ENCODE measurements at regions not wholly inside any gene's neighbourhood (a gene's known extent, or its start where the extent isn't known, plus 50 kb on each side); places are given as distances from the start of the nearest gene placed in this dataset.

DNA sequence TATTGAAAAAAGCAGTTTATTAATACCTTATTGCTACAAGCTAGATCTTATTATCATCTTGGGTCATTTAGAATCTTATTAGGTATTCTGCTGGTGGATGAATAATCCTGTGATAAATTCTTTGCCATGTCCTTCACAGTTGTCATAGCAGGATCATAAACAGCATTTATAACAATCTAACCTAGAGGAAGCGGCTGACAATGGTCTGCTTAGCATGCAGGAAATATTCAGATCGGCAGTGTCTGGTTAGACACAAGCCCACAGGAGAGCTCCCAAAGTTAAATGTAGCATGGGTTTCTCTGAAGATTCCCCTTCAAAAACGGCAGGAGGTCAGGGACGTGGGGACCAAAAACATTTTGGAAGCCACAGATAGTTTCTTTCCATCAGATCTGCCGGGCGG, 179.3 kb downstream of the FOXB1 start:
- no peak for DNase-seq
- TF ChIP-seq POLR2A (IDR thresholded peaks at IDR 0.05; ENCODE audit: low read length): no peak
- no peak for TF ChIP-seq GATA1 (IDR thresholded peaks at IDR 0.05; ENCODE audit: low read depth, low read length)

DNA sequence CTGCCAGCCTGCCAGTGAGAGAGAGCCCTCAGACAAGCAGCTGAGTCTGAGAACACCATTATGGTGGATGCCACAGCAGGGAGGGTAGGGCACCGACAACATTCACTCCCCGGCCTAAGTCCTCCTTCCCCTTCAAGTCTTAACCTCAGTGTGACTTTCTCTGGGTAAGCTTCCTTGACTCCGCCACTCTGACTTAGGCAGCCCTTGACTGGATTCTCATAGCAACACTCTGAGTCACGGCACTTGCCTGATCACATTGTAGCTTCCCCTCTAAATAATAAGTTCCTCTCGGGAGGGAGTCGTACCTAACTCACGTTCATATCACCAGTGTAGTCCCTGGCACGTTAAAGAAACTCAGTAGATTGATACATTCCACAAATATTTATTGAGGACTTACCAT, 180.5 kb downstream of the FOXB1 start:
- DNase-seq: no peak
- TF ChIP-seq POLR2A (IDR thresholded peaks at IDR 0.05; ENCODE audit: low read length) (no peak), GATA1 (IDR thresholded peaks at IDR 0.05; ENCODE audit: low read depth, low read length) (no peak)

DNA sequence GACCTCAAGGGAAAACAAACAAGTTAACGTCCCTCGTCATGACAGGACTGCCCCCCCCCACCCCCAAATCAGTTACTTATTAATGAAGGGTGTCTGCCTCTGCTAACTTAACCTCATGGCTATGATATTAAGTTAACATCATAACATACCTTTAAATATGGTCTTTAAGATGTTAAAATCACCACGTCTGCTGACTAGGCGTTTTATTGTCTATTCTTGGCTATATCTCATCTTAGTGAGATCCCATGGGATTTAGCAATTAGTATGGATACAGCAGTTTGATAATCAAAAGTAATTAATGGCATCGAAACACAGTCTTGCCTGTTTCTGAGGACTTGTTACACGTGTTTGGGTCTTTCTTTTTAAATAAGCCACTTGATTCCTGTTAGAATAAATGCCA, 186.9 kb downstream of the FOXB1 start:
- TF ChIP-seq GATA1 (IDR thresholded peaks at IDR 0.05; ENCODE audit: low read depth, low read length): no peak
- TF ChIP-seq POLR2A (IDR thresholded peaks at IDR 0.05; ENCODE audit: low read length): no peak

DNA sequence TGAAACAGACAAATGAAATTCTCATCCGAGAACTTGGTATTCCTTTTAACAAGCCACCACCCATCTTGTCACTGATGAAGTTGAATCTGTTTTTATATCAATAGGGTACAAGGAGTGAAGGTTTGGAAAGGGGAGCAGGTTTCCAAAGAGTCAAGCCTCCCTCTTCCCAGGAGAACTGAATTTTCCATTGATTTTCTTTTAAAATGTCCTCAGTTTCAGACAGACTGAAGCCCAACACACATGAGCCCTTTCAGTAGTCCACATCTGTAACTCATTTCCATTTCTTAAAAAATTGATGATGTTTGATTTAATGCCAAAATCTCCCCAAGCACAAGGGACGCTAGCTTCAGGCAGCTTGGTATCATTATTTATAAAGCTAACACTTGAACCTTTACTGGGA, 187.7 kb downstream of the FOXB1 start:
- DNase-seq: no peak
- TF ChIP-seq GATA1 (IDR thresholded peaks at IDR 0.05; ENCODE audit: low read depth, low read length): no peak
- no peak for TF ChIP-seq POLR2A (IDR thresholded peaks at IDR 0.05; ENCODE audit: low read length)

More for the DNA sequence above, 186.9 kb downstream of the FOXB1 start:
- DNase-seq: no peak

DNA sequence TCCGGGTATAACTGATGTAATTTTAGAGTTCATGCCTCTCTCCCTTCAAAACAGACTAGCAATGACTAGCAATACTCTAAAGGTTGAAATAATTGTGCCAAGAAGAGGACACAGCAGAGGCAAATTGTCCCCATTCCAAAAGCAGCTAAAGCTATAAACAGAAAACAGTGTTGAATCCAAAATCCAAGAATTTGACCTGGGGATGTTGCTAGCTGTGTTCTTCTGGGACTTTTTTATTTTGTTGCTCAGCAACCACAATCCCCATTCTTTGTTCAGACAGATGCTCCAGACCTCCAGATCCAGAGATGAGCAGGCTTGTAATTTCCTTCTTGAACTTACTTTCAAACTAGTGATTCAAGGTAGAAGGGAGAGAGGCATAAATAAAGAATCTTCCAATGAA, 191.5 kb downstream of the FOXB1 start:
- no peak for TF ChIP-seq POLR2A (IDR thresholded peaks at IDR 0.05; ENCODE audit: low read length)
- no peak for TF ChIP-seq GATA1 (IDR thresholded peaks at IDR 0.05; ENCODE audit: low read depth, low read length)
- no peak for DNase-seq

DNA sequence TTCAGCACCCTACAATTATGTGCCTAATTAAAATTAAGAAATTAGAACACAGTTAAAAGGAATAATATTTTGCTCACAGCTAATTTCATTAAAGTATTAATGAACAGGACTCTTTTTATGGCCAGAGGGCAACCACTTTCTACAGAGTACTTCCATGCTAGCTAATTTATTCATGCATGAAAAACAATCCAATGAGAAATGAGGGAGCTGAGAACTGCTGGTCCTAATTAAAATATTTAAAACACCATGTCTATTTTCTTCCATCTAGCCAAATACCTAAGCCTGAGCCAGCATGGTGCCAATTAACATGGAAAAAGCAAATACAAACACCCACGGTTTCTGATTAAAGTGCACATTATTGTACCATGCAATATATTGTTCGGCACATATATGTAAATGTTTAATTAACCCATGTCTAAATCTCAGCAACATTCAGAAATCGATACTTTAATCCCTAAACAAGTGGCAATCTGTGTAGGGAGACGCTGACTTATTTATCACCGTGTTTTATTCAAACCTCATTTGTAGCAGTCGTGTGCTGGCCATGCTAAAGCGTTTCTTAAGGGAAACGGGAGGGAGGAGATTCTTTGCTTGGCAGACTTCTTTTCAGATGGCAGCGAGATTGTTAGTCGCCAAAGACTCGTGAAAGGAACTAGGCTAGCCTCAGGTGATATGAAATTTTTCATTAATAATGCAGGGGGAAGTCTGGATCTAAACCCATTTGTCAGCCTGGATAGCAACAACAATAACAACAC, 193.5 kb downstream of the ANXA2 start:
- TF ChIP-seq POLR2A (IDR thresholded peaks at IDR 0.05; ENCODE audit: low read length) (no peak), GATA1 (IDR thresholded peaks at IDR 0.05; ENCODE audit: low read depth, low read length) (no peak)
- no peak for DNase-seq

DNA sequence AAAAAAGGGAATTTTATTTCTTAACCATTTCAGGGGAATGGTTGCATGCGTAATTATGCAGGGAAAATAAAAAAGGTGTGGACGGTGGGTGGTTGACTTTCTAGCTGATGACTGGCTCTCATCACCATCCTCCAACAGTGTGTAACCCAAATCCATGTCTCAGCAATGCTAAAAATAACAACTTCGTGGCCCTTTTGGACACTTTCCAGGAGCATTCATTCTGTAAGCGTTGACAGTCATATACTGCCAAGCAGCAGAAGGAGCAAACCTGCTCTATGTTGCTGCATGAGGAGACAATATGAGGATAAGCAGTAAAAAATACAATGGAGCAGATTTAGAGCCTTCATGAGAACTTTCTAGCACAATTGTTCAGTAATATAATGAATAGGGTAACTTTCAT, 189.1 kb downstream of the ANXA2 start:
- no peak for TF ChIP-seq GATA1 (IDR thresholded peaks at IDR 0.05; ENCODE audit: low read depth, low read length)
- TF ChIP-seq POLR2A (IDR thresholded peaks at IDR 0.05; ENCODE audit: low read length): no peak
- no peak for DNase-seq

DNA sequence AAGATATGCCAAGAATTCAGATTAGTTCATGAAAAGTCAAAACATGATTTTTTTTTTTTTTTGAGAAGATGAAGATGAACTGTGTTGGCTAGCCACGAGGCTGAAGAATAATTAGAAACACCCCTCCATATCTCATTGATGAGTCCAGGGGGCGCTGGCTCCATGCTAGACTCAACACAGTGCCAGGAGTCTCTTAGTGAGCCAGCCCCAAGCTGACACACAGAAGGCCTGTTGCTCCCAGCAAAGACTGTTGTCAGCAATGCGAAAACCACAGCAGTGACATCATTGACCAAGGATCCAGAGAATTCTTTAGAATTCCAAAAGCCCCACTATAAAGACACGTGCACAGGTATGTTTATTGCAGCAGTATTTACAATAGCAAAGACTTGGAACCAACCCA, 185.2 kb downstream of the ANXA2 start:
- TF ChIP-seq GATA1 (IDR thresholded peaks at IDR 0.05; ENCODE audit: low read depth, low read length): no peak
- no peak for TF ChIP-seq POLR2A (IDR thresholded peaks at IDR 0.05; ENCODE audit: low read length)
- DNase-seq: no peak

DNA sequence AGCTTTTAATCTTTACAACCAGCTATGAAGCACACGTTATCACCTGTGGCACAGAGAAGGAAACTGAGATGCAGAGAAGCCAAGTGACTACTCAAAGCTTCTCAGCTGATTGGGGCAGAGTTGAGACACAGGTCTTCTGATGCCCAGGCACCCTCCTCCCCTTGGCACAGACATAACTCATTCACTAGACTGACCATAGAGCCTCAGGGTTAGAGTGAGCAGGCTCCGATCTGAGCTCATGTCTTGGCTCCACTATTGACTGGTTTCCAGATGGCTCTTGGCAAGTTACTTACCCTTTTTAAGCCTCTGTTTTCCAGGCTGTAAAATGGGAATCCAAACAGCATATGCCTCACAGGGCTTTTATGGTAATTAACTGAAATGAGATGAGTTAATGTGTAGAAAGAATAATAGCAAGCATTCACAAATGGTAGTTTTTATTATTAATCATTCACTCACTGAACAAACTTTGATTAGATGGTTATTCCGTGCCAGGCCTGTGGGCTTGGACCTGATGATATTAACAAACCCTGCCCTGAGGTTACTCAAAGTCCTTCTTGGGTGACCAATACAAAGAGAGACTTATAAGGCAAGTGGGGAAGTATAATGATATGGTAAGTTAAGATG, 184.3 kb downstream of the ANXA2 start:
- TF ChIP-seq POLR2A (IDR thresholded peaks at IDR 0.05; ENCODE audit: low read length) (no peak), GATA1 (IDR thresholded peaks at IDR 0.05; ENCODE audit: low read depth, low read length) (no peak)
- no peak for DNase-seq

DNA sequence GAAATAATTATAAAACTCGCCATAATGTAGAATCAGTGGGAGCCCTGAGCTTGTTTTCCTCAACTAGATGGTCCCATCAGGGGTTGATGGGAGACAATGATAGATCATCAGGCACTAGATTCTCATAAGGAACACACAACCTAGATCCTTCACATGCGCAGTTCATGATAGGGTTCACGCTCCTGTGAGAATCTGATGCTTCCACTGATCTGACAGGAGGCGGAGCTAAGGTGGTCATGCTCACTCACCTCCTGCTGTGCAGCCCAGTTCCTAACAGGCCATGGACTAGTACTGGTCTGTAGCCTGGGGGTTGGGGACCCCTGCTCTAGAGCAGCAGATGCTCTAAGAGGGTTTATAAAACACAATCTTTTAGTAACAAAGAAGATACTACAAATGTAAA, 183.6 kb downstream of the ANXA2 start:
- DNase-seq: no peak
- no peak for TF ChIP-seq POLR2A (IDR thresholded peaks at IDR 0.05; ENCODE audit: low read length)
- no peak for TF ChIP-seq GATA1 (IDR thresholded peaks at IDR 0.05; ENCODE audit: low read depth, low read length)

DNA sequence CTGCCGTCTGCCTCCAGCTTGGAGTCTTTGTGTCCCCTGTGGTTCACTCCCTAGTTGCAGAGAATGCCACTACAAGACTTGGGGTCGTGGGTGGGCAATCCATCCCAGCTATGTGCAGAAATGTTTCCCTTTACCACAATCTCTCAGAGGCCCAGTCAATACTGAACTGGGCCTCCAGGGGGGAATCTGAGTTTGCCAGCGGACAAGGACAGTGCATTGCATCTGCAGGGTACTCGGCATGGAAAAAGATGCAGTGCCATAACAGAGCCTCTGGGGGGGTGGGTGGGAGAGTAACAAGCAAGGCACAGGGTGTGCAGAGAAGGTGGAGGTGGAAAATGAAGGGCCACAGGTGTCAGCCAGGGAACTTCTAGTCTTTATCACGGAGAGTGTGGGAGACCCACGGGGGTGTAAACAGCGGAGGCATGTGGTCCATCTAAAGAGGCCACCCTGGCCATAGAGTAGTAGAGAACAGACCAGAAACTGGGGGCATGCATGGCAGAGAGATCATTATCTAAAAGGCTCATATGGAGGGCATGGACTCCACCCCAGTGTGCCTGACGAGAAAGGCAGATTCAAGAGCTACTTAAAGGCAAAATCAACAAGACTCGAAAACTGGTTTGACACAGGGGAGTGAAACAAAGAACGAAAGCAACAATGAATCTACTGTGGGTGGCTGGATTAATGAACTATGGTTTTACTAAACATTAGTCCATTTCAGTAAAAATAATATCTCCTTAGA, 182.4 kb downstream of the ANXA2 start:
- TF ChIP-seq POLR2A (IDR thresholded peaks at IDR 0.05; ENCODE audit: low read length): no peak
- no peak for TF ChIP-seq GATA1 (IDR thresholded peaks at IDR 0.05; ENCODE audit: low read depth, low read length)
- no peak for DNase-seq

DNA sequence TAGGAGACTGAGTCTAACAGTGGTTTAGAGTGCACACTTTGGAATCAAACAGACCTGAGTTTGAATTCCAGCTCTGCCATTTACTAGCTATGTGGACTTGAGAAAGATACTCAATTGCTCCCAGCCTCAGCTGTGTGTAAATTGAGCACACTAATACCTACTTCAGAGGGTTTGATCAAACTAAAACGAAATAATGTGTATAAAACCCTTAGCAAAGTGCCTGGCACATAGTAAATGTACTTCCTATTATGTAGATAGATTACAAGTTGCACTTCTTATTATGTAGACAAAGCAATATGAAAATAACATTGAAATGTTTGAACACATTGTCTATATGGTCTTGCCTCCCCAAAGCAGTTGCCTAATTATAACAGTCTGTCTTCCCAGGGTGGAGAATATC, 180.6 kb downstream of the ANXA2 start:
- TF ChIP-seq POLR2A (IDR thresholded peaks at IDR 0.05; ENCODE audit: low read length) (no peak), GATA1 (IDR thresholded peaks at IDR 0.05; ENCODE audit: low read depth, low read length) (no peak)
- no peak for DNase-seq

DNA sequence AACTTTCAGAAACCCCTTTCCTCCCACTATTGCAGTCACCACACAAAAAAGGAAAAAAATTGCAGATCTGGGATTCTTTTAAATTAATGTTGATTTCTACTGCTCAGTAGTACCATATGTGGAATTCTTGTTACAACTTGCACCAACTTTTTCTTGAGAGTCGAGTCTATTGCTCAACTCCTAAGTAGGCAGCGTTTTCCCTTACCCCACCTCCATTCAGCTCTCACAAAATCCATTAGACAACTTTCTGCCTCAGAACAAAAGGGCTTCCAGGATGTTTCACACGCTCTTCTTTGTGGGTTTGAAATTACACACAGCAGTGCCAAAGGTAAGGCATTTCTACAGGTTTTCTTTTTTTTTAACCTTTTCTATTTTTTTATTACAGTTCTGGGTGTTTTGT, 179.5 kb downstream of the ANXA2 start:
- no peak for TF ChIP-seq POLR2A (IDR thresholded peaks at IDR 0.05; ENCODE audit: low read length)
- no peak for TF ChIP-seq GATA1 (IDR thresholded peaks at IDR 0.05; ENCODE audit: low read depth, low read length)
- DNase-seq: no peak

DNA sequence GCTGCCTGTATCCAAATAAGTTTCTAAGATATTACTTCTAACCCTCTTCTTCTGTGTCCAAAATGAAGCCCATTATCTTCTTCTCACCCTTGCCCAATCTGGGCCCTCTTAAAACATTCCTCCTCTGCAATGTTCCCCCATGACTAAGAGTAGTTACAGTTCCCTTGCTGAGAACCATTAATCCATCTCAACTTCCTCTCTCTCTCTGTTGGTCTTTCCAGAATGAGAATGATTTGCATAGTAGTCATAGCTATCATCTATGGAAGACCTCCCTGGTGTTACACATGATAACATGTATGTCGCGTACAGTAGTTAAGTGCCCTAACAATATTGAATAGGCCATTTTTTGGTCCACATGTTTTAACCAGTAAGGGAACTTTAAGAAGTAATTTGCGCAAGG, 177.9 kb downstream of the ANXA2 start:
- no peak for DNase-seq
- no peak for TF ChIP-seq GATA1 (IDR thresholded peaks at IDR 0.05; ENCODE audit: low read depth, low read length)
- TF ChIP-seq POLR2A (IDR thresholded peaks at IDR 0.05; ENCODE audit: low read length): no peak

Data from erythroblast (primary cell).